Inferior parietal cortex (tissue), 1 donor: ENCODE measurements at regions not wholly inside any gene's neighbourhood (a gene's known extent, or its start where the extent isn't known, plus 50 kb on each side); places are given as distances from the start of the nearest gene placed in this dataset.
"Not testable (repeated sequence)": the region's sequence is repeated elsewhere in the genome, so short reads cannot be mapped to it uniquely, and the experiment has no call there.

Experiments used
- DNase-seq: peaks from one replicate; pipeline ENCODE4 v3.0.0-alpha.2; 2016; ENCODE audit errors: extremely low spot score

DNA sequence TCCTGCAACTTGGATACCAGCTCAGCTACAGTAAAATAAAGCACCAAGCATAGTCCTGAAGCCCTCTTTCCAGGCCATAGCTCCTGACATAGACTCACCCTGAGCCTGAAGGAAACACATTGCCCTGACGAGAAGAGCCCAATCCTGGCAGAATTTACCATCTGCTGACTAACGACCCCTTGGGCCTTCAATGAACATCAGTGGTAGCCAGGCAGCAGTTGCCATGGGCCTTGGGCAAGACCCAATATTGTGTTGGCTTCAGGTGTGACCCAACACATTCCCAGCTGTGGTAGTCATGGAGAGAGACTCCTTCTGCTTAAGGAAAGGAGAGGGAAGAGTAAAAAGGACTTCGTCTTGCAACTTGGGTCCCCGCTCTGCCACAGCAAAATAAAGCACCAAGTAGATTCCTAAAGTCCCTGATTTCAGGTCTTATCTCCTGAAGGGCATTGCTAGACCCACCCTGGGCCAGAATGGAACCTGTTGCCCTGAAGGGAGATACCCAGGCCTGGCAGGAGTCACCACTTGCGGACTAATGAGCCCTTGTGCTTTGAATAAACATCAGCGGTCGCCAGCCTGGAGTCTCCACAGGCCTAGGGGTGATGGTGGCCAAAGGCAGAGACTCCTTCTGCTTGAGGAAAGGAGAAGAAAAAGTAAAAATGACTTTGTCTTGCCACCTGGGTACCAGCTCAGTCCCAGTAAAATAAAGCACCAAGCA, 902.6 kb downstream of the C4orf33 start:
- DNase-seq = no peak

DNA sequence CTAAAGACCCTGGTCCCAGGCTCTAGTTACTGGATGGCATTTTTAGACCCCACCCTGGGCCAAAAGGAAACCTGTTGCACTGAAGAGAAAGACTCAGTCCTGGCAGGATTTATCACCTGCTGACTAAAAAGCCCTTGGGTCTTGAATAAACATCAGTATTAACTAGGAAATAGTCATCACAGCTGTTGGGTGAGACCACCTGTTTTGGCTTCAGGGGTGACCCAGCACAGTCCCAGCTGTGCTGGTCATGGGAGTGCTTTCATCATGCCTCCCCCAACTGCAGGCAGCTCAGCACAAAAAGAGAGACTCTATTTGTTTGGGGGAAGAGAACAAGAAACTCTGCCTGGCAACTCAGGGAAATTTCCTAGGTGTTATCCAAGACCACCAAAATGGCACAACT, 903.2 kb downstream of the C4orf33 start:
- no peak for DNase-seq

DNA sequence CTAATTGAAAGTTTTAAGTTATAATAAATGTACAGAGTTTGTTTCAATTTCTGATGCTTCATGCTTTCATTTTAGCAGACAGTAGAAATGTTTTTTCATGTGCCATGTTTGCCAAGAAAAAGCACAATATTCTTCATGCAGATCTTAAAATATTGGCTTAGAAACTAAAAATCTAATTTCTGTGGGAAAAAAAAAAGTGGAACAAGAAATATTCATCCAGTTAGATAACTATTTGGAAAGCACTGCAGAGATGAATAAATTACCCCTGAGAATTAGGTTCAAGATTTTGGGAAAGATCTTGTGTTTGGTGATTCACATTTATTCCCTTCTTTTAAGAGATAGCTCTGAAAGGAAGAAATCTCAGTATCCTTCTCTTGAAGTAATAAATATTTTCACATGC, 912.5 kb downstream of the C4orf33 start:
- DNase-seq = peak; percentile 34

DNA sequence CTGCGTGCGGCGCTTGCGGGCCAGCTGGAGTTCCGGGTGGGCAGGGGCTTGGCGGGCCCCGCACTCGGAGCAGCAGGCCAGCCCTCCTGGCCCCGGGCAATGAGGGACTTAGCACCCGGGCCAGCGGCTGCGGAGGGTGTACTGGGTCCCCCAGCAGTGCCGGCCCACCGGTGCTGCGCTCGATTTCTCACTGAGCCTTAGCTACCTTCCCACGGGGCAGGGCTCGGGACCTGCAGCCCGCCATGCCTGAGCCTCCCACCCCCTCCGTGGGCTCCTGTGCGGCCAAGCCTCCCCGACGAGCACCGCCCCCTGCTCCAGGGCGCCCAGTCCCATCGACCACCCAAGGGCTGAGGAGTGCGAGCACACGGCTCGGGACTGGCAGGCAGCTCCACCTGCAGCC, 916.9 kb downstream of the C4orf33 start:
- DNase-seq = not testable (repeated sequence)

DNA sequence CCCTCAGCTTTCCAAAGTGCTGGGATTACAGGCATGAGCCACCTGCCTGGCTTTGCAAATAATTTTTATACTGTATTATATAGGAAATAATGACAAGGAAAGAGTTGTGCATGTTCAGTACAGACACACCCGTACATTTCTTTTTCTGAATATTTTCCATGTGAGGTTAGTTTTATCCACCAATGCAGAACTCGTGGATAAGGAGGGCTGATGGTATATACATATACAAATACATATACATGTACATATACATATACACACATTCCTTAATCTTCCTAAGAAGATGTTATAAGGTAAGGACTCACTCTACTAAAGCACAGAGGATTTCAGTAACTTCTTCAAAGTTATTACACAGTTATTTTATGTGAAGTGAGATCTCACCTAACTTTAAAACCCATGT, 925.8 kb downstream of the C4orf33 start:
- DNase-seq = no peak

DNA sequence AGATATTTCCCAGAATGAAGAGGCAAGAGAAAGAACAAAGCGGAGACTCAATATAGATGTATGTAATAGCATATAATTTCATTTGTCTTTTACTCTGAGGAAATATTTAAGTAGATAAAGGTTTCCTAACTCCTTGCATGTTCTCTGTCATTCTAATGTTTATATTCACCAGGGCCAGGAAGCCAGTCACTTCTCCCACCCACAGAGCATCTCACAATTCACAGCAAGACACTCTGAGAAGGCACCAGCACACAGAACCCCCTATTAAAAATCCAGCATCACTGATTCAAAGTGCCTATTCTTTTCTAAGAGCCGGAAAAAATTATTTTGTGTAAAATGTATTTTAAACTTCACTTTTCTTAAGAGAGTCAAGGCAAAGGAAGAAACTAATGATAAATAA, 927.1 kb downstream of the C4orf33 start:
- DNase-seq = no peak

DNA sequence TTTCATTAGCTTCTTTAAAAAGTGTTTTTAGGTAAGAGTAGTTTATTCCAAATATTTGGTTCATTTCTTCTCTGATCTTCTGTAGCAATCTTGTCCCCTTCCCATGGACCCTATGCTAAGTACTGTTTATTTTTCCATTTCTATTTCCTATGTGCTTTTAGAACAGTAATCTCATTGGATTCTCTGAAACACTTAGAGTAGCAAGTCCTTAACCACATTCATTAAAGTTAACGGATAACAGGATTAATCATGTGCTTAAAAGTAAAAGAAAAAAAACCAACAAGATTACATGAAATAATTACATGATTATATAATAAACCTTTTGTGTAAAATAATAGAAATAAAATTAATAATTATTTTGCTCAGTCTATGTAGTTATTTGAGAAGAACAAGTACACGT, 929.7 kb downstream of the C4orf33 start:
- no peak for DNase-seq

DNA sequence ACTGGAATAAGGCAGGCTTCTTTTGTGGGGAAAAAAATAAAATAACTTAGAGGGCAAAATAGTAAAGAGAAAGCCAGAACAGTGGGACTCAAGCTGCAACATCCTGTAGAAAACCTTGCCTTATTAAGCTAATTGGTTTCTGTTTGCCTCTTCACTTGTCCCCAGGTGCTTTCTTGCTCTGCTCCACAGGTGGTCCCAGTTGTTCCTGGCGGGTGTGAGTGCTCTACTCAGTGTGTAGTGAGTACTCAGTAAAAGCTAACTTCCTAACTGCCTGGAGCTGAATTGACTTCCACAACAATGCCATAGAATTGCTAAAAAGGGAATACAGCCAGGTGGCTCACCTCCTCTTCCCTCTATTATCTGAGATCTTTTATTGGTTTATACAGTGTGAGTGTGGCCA, 930.2 kb downstream of the C4orf33 start:
- DNase-seq = no peak

DNA sequence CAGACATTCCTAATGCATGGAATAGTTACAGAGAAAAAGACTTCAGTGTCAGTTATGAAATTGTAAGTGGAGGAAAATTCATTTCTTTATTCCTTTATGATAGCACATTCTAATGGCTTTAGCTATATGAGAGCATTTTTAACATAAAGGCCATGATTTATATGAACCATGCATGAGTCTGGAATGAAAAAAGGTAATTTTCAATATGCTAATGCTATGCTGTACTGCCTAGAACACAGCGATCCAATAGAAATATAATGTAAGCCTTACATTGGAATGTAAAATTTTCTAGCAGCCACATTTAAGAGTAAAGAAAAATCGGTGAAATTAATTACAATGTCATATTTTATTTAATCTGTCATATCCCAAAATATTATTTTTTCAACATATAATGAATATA, 932.0 kb downstream of the C4orf33 start:
- DNase-seq = no peak

DNA sequence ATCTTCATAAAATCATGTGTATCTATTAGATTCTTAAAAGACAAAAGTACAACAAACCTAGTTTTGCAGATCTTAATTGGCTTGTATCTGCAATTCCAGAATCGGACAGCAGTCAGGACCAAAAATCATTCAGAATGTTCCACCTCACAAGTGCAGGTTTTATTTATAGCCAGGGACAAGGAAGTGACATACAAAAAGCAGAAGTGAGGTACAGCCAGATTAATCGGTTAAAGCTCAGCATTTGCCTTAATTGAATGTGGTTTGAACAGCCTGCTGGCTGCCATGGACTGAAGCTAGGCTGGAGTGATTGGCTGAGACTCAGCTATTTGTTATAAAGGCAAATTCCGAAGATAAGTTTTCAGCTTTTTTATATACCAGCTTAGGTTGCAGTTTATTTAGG, 932.6 kb downstream of the C4orf33 start:
- no peak for DNase-seq

DNA sequence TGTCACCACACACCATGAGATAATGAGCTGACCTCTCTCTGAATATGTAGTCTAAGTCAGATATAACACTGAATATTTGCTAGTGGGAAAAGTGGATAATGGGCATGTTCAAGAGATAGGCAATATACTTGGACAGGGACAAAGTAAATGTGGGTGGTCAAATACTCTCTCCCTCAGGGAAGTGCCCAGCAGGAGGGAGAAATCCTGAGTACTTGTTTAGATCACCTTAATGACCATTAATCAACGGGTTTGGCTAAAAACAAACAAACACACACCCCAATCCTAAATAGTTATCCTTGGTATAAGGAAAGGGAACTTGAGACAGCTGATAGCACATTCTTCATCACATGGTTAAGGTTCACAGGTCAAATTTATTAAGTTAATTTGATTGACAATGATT, 933.5 kb downstream of the C4orf33 start:
- DNase-seq = no peak

DNA sequence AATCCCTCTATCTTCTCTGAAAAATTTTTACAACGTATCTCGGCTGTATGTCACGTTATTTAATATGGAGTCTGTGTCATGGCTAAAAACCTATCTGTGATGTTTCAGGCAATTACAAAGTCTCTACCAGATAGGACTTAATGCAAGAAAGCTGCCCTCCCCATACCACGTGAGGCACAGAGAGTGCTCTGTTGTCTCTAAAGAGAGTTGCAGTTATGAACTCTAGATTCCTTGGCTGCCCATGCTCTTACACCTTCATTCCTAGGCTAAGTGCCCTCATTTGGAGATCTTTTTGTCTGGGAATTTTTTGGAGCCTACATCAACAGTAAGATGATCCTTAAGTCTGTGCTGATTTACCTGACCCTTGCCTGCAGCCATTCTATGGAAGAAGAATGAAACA, 935.9 kb downstream of the C4orf33 start:
- no peak for DNase-seq

DNA sequence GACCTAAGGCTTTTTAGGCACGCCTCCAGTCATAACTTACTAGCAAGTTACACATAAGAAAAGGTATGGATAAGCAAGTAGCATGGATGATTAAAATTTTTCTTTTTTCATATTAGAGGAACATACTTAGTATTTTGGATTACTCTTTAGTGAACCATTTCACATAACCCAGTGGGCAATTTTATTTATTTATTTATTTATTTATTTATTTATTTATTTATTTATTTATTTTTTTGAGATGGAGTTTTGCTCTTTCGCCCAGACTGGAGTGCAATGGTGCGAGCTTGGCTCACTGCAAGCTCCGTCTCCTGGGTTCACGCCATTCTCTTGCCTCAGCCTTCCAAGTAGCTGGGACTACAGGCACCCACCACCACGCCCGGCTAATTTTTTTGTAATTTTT, 937.7 kb downstream of the C4orf33 start:
- DNase-seq = not testable (repeated sequence)

DNA sequence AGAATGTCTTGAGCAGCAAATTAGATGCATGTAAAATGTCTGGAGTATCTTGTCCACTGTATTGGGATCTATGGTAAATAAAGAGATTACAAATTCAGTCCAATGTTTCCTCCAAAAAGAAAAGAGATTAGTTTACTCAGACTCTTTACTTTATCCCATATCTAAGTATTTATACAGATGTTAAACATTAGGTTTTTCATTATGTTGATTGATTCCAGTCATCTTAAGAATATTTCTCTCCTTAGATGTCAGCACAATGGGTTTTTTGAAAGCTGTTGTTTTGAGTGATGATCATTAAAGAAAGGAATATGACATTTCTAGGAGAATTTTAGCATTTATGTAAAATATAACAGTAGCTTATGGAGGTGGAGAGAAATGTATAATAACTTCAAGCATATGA, 938.9 kb downstream of the C4orf33 start:
- no peak for DNase-seq

DNA sequence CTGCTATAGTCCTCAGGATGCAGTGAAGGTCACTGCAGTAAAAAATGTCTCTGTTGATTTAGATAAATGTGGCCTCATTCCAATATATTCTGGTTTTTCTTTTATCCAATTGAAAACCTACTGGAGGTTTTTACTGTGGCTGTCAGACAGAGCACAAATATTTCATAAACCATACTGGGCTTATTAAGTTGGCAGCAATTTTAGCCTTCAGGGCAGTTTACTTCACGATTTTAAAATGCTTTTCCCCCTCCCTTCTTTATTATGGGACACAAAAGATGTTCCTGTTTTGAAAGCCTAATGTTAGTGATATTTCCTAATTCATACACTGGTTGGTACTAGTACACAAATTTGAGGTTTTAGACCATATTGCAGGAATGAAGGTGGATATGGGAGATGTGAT, 939.4 kb downstream of the C4orf33 start:
- no peak for DNase-seq

DNA sequence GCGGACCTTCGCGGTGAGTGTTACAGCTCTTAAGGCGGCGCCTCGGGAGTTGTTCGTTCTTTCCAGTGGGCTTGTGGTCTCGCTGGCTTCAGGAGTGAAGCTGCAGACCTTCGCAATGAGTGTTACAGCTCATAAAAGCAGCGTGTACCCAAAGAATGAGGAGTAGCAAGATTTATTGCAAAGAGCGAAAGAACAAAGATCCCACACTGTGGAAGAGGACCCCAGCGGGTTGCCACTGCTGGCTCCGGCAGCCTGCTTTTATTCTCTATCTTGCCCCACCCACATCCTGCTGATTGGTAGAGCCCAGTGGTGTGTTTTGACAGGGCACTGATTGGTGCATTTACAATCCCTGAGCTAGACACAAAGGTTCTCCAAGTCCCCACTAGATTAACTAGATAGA, 941.9 kb downstream of the C4orf33 start:
- not testable (repeated sequence) for DNase-seq

DNA sequence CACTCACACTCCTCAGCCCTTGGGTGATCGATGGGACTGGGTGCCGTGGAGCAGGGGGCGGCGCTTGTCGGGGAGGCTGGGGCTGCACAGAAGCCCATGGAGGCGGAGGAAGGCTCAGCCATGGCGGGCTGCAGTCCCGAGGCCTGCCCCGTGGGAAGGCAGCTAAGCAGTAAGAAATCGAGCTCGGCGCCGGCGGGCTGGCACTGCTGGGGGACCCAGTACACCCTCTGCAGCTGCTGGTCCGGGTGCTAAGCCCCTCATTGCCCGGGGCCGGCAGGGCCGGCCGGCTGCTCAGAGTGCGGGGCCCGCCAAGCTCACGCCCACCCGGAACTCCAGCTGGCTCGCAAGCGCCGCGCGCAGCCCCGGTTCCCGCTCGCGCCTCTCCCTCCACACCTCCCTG, 942.6 kb downstream of the C4orf33 start:
- DNase-seq = not testable (repeated sequence)

DNA sequence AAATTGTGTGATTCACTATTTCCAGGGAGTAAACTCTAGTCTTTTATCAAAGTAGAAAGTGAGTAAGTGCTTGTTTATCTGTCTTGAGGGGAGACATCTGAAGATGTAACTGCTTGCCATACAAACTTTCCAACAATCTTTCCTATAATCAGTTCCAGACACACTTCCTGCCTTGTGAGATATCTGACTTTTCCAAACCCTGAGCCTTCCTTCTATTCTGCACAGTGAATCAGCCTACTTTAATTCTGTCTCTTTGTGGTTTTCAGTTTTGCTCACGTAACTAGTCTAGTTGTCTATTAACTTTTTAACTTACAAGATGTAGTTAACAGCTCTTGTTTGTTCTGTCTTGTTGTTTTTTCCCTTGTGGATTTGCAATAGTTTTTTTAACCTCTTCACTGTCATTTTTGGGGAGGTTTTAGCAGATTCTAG, 947.8 kb downstream of the C4orf33 start:
- DNase-seq = no peak

DNA sequence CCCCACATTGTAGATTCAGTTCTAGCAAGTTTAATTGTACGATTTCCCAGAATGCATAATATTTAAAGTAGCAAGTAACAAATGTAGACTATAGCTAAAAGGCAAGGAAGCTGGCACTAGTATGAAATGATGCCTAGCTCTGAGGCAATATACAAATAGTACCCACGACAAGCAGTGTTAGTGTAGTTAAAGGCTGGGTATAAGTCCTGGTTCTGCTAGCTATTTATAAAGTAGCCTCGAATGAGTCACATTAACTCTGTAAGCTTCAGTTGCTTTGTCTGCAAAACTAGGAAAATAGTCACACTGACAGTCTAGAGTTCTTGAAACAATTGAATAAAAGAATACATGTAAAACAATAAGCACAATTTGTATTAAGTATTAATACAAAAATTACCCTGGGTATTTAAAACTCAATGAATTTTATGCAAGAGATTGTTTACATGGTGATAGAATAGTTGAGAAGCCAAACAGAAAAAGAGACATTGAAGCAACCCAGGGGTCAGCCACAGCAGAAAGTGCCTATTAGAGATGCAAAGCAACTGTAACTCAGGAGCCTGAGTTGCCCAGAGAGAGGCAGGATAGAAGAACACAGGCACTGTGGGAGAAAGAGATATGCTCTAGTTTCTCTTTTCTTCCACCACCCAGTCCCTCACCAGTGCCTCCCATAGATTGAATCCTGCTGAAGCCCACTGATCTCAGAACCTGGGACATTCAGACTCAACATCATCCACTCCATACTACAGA, 949.0 kb downstream of the C4orf33 start:
- DNase-seq = no peak

DNA sequence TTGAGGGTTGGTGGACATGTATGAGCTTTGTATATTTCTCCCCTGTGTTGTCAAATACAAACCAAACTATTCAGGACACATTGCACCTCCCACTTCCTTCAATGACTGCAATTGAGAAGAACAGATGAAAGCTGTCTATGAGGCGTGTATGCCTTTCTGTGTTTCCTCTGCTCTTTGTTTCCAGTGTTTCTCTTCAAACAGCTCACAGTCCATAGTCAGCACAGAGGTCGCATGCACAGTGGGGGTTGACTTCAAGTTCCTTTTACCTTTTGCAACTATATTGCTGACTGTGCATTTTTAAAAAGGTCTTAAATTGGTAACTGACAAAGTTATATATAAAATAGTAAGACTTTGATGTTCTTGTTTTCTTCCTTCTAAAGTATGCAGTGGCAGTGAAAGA, 957.8 kb downstream of the C4orf33 start:
- no peak for DNase-seq

DNA sequence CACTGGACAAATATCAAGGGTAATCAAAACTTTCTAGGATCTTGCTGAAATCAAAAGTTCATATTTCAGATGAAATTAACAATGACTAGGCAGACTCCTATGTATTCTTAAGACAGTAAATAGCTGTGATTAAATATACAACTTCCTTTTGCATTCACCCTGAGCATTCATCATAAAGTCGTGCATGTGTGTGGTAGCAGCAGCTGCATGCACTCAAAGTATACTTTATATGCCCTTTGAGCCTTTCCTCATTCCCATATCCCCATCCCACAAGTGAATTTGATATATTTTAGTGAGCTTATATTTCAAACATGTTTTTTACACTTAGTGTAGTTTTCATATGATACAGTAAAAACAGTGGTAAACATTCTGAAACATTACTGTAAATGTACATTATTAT, 959.0 kb downstream of the C4orf33 start:
- DNase-seq = no peak

DNA sequence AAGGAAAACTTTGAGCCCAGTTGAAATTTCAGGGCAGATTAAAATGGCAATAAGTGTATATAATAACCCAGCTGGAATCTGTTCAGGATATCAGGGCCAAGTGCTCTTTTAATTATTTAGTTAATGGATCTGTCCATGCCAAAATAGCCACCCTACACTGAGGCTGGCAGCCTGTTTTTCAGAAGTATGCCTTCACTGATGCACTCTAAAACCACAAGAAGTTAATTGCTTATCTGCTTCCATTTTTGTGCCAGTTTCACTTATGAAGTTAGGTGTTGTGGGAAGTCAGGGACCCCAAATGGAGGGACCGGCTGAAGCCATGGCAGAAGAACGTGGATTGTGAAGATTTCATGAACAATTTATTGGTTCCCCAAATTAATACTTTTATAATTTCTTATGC, 960.3 kb downstream of the C4orf33 start:
- DNase-seq = no peak

DNA sequence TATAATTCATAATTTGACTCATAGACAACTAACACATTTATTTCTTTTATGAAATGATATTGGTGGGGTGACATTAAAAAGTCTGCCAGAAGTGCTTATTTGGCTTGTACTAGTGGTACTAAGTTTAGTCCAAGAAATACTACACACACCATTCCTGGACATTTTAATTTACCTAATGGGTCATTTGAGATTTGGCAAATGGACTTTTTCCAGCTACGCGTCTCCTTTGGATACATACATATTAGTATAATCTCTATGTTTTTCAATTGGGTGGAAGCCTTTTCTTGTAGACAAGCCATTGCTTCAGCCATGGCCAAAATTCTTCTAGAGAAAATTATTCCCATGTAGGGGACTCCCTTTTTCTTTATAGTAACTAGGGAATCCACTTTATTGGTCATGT, 968.5 kb downstream of the C4orf33 start:
- no peak for DNase-seq

DNA sequence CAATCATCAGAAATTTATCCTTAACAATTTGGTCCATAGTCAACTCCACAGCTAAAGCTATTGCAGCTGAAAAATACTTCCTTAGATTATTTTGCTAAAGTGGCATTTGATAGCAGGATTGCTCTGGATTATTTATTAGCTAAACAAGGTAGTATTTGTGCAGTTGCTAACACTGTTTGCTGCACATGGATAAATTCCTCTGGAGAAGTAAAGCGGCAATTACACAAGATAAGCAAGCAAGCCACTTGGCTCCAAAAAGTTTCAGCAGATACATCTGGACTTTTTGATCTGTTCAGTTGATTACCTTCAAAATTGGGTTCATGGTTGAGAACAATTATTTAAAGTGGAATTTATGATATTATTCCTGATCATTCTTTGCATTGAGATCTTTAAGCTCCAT, 971.5 kb downstream of the C4orf33 start:
- no peak for DNase-seq
